HG03066 (cell line): ENCODE measurements at regions not wholly inside any gene's neighbourhood (a gene's known extent, or its start where the extent isn't known, plus 50 kb on each side); places are given as distances from the start of the nearest gene placed in this dataset.
"Not testable (repeated sequence)": the region's sequence is repeated elsewhere in the genome, so short reads cannot be mapped to it uniquely, and the experiment has no call there.

Experiments used
- ATAC-seq: cut with Tn5 transposase; IDR thresholded peaks from one replicate; pipeline ENCODE4 v1.9.1; 2021; ENCODE audit warnings: low read depth; ENCODE audit not compliant: unreplicated experiment

DNA sequence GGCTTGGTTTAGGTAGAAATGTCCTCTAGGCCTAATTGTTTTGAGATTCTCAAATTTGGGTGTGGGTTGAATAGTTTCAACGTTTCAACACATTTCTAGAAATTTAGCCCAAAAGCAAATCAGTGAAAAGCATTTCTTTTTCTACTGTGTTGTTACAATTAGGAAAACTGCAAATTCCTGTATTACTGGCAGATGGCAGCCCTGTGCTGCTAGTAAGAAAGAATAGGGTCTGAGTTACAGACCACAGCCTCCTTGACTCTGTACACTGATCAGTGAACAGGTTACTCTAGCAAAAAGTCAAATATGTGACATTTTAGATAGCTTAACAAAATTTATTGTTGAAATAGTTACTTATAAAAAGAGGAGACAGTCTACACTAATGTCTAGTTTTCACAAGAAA is 703.0 kb downstream of the JRKL start:
- no peak for ATAC-seq

DNA sequence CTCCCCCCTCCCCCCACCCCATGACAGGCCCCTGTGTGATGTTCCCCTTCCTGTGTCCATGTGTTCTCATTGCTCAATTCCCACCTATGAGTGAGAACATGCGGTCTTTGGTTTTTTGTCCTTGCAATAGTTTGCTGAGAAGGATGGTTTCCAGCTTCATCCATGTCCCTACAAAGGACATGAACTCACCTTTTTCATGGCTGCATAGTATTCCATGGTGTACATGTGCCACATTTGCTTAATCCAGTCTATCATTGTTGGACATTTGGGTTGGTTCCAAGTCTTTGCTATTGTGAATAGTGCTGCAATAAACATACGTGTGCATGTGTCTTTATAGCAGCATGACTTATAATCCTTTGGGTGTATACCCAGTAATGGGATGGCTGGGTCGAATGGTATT is 712.4 kb downstream of the JRKL start:
- not testable (repeated sequence) for ATAC-seq

DNA sequence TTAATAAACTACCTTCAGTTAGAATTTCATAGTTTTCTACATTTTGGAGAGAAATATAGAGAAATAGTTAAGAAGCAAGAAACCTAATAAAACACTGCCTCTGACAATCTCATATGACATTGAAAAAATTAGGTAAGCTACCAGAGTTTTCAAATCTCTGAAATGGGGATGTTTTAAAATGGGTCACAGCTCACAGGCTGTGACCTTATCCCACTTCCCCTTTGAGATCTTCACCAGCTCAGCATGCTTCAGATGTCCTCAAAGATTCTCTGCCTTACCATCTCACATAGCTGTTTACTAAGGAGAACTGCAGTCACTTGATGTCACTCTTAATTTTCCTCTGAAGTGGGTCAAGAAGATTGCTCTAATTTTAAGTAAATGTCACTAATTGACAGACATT is 717.8 kb downstream of the JRKL start:
- no peak for ATAC-seq

DNA sequence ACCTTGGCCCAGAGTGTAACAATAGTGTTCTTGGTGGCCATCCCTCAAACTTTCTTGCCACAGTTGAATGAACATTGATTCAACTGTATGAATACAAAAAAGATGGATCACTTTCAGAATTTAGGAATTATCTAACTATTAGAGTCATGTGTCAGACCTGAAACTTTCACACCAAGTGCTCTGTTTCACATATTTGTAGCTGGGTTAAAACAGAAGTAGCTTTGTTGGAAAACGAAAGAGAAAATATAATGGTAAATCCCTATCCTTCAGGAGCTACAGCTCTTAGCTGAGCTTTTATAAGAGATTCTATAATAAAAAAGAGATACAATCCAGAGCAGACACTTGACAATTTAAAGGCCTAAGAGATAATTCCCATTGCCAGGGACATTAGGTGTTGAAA is 719.3 kb downstream of the JRKL start:
- no peak for ATAC-seq

DNA sequence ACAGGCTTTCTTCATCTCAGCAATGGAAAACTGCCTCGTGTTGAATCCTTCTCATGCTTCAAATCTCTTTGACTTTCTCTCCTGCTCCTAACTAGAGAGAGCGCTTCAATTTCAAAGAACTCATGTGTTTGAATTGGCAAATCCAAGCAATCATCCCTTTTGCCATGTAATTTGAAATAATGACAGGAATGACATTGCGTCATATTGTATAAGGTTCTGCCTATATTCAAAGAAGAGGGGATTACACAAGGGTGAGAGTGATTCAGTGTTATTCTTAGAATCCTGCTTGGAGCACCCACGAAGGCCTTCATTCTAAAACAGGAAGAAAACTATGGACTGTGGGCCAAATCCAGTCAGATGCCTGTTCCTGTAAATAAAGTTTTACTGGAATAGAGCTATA is 720.6 kb downstream of the JRKL start:
- ATAC-seq, result no peak

DNA sequence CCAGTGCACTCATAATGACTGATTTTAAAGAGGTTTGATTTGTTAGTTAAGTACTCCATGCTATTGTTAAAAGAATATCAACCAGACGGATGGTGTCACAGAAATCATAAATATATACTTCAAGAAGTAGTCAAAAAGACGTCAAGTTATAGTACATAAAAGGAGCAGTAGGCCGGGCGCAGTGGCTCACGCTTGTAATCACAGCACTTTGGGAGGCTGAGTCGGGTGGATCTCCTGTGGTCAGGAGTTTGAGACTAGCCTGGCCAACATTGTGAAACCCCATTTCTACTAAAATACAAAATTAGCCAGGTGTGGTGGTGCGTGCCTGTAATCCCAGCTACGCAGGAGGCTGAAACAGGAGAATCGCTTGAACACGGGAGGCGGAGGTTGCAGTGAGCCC is 721.7 kb downstream of the JRKL start:
- no peak for ATAC-seq

DNA sequence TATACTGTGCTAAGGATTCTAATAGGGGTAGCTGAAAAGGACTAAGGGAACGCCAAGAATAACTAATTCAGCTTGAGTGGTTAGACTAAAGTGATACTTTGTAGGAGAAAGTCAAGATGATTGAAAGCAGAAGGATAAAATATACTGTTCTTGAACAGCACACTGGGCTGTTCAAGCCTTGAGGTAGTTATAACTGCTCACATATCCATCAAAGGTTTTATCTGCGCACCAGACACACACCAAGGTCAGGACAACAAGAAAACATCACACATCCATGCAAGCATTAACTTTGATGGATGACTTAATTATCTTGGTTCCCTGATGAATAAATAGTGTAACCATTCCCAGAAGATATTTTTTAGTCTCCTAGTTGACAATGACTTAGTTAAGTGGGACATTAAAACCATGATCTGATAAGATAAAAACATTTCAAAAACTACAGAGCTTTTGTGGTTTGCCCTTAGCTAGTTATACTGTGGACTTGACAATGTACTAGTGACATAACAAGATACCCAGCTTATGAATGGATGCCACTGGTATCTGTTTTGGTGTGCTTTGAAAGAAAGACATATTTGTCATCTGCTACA is 728.9 kb downstream of the JRKL start:
- no peak for ATAC-seq

DNA sequence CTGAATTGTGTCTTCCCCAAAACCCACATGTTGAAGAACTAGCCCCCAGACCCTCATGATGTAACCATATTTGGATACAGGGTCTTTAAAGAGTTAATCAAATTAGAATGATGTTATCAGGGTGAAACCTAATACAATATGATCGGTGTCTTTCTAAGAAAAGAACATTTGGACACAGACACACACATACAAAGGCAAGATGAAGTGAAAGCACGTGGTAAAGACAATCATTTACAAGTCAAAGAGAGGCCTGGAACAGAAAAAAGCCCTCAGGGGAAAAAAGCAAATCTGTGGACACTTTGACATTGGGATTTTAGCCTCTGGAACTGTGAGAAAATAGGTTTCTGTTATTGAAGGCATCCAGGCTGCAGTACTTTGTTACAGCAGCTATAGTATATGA is 733.4 kb downstream of the JRKL start:
- ATAC-seq, result no peak

DNA sequence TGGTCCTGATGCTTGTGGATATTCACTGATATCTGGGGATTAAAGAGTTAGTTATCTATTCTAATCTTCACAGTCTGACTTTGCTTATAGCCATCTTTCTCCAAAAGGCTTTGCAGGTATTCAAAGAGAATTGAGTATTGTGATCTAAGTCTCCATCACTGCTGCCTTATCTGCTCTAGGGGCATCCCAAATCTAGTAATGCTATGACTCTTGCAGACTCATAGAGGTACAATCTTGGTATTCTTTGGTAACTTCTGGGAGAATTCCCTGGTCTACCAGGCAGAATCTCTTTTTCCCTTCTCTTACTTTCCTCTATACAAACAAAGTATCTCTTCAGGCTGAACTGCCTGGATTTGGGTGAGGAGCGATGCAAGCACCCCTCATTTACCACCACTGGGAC is 746.3 kb downstream of the JRKL start:
- ATAC-seq, result no peak

DNA sequence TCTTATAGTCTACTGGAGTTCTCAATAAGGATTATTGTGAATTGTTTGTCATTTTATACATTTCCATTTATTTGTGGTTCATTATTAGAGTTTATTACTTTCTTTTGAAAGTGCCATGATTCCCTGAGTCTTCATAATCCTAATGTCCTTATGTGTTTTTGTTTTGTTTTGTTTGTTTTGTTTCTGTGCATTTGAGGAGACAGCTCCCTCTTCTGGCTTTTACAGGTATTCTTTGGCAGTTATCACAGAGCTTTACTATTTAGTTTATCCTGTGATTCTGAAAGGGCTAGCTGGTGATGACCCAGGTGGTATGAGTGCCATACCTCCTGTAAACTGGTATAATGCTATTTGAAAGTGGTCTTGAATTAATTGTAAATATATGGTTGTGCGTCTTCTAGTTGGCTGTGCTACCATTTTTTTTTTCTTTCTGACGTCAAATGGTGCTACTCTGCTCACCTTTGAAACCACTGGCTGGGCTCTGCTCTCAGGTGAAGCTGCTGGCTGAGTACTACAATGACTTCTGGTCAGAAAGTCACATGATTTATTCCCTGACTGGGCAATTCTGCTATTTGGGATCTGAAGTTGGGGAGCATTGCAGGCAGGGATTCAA is 751.2 kb downstream of the JRKL start:
- no peak for ATAC-seq

DNA sequence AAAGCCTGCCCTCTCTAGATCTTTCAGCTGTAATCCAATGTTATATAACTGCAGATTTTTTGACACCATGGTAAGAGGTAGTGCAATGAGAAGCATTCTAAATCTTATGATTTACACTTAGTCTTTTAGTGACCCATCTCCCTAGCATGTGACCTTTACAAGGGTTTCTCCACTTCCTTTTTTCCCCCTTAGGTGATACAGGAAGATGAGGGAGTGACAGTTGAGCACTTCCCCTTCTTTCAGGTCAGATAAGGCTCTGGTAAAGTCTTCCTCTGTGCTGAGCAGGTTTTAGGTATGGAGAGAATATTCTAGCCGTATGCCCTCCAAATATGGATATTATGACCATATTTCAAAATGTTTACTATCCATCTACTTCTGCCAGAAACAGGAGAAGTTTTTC is 753.6 kb downstream of the JRKL start:
- ATAC-seq, result no peak

DNA sequence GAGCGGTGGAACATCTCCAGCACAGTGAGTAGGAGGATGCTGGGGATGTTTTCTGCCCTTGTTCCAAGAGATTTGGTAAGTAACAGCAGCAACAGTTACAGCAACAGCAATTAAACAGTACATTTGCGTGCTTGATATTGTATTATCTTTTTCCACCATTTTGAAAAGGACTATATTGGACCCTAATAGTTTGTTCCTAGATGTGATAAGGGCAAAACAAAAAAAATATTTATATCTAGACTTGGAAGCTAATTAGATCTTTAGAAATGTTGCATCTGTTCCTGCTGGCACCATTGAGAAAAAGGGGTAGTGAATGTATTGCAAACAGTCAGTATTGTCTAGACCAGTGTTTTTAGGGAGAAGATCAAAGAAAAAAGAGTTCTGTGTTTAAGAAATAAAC is 759.9 kb downstream of the JRKL start:
- no peak for ATAC-seq

DNA sequence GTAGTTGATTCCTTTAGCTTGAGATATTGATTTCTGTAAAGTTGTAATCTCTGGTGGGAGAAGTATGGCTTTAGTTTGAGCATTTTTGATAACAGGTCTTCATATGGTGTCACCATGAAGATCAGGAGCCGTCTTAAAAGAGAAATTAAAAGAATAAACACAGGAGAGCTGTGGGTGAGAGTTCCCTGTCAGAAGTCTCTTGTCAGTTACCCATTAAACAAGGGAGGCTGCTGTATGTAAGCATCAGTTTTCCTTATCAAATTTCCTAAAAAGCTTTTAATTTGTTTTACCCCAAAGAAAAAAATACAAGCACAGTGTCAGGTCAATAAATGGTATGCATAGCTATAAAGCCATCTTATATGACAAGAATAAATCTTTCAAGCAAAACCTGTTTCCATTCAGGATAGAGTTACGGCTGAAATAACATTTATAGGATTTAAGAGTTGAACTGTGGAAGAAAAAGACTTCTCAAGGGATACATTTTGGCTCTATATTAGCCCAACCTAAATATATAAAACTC is 767.5 kb downstream of the JRKL start:
- ATAC-seq, result no peak

DNA sequence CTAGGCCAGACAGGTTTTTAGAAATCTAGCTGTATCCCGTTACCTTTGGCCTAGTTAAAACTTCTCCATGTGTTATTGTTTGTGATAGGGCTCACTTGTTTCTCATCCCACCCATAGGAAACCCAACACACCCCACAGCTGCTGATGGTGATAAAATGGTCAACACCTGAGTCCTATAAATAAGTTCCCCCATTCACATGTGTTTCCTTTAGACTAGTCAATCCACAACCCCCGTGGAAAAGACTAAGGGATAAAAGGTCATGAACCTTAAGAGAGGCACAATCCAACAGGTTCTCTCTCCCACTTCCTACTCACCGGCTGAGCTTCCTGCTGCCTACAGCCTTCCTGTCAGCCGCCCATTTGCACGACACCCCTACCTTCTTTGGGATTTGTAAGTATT is 768.4 kb downstream of the JRKL start:
- no peak for ATAC-seq

DNA sequence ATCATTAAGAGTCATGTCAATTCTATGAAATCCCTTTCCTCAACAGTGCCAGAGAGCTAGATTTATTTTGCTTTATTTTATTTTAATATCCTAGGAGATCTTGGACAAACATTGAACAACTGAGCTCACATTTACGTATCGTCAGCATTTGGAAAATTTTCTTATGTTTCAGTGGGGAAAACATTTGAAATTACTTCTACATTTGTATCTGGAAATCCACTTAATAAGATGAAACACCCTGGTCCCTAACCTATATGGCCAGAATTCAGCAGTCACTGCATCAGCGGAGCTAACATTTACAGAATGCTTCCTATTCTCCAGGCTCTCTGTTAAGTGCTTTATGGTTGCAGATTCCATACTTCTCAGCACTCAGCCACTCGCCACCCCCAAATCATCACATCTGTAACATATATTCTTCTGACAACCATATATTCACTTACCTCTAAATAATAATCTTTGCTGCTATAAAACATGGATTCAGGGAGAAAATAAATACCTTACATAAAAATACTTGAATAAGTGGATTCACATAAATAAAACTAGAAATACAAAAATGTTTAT is 773.9 kb downstream of the JRKL start:
- no peak for ATAC-seq

DNA sequence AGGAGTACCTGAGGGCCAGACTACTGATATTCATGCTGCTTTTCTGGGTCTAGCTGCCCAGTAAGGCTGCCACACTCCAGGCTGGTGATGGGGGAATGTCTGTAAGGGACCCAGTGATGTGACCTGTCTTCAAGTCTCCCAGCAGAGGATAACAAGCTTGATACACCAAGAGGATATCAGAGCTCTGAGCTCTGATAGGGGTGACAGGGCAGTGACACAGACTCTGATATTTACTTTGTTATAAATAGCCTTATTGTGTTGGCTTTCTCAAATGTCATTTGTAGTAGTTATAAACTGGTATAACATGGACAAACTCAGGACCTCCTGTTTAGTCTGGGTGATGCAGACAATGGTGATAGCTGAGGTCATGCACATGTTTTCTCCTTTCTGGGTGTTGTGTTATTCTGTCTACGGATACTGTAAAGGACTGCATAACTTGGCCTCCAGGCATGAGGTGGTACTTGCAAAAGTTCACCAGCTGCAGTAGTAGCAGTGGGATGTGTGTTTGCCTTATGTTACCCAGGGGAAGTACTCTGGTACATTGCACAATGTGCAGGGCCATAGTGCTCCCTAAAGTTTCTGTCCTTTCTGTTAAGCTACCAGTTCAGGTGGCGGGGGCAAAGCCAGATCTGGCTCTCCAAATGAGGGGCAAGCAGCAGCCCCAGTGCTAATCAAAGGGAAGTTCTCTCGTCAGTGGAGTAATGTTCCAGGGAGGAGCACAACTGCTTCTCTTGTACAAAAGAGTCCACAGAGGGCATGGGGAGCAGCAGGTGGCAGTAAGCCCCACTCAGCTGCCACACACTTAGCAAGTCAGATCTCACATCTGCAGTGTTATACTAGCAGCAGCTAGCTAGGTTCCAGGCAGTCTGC is 812.2 kb downstream of the JRKL start:
- ATAC-seq, result no peak

DNA sequence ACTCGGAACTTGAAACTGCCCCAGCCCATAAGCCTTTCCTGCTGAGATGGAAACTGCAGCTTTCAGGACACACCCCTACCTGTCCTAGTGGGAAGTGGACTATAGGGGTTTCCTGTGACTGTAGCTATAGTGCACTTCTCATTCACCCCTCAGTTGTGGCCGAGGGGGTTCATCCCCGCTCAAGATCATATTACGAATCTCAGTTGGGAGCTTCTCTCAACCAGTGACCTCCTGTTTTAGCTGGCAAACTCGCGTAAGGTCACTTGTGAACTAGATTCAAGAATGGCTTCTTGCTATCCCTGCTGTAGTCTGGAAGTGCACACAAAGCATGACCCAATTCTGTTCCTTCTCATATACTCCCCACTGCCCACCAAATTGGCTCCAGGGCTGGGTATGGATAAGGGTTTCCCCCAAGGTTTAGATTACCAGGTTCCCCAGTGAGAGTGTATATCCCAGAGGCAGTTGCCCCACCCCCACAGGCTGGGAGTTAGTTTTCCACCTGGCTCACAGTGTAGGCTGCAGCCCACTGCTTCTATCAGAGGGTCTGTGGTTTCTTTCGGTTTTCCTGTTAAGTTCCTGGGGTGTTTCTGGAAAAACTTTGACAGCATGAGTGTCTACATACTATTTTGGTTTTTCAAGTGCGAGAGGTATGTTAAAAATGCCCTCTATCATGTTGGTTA is 812.9 kb downstream of the JRKL start:
- no peak for ATAC-seq

DNA sequence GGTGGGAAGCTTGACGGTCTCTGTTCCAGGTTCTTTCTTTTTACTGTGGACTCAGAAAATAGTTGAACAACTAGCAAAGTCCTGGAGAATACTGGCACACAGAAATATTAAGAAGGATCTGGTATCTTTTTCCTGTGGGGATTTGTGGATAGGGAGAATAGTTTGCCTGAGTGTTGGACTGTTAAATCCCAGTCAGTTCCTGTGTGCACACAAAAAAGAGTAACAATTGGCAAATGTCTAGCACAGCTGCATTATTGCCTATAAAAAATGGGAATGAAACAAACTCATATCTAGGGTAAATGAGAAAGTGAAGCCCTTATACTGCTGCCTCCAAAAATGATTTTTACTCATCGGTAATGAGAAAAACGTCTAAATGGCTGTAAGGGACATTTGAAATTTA is 828.2 kb downstream of the JRKL start:
- ATAC-seq, result no peak

DNA sequence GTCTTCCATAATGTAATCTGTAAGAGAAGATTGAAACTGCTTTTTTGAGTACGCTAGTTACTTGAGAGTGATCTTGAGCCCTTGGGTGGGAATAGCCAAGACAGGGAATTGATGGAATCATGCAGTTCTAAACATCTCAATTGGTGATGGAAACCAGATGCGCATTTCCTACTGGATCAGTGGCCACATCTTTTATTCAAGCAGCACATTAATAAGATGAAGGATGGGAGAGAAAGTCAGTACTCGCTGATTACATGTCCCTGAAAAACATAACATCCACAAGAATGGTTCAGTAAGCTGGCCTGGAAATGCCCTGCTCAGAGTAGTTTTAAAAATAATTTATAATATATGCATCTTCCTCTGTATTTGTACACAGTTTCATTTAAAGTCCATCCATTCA is 833.8 kb downstream of the JRKL start:
- ATAC-seq, result no peak

DNA sequence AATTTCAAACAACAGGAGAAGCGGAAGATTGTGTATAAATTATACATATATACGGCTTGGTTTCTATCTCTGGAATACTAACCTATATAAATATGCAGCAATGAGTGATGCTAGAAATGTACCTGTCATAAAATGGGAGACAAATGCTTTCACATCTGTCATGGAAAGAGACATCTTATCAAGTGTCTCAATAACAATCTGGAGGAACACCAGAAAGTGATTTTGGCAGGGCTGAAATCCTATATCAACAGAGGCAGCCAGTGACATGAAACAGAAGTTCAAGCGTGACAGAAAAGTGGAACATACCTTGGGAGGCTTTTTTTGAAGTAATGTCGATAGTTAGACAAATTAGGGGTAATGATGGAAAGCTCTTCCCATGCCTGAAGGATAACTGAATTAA is 834.6 kb downstream of the JRKL start:
- ATAC-seq, result no peak

DNA sequence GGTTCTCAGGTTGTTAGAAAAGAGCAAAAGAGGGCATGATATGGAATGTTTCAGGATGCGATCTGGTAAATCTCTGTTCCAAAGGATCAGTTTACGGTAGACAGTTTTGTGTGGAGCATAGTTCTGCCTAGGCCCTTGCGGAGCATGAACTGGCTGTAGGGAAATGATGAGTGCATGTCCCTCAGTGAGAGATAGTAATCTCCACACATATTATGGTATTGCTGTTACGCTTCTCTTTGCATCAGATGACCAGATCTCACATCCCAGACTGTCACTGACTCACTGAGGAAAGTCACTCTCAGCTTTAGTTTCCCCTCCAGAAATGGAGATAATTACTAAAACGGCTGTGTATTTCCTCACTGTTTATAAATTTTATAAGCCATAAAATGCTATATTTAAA is 836.0 kb downstream of the JRKL start:
- no peak for ATAC-seq
